HepG2 (cell line): ENCODE measurements at regions not wholly inside any gene's neighbourhood (a gene's known extent, or its start where the extent isn't known, plus 50 kb on each side); places are given as distances from the start of the nearest gene placed in this dataset.

Experiments
- ARNTL ChIP-seq: sonication (generic); formaldehyde crosslinking; IDR thresholded peaks from 2 replicates; pipeline ENCODE4 v1.4.0; 2020; ENCODE audit warnings: mild to moderate bottlenecking, missing genetic modification reagents
- KLF9 ChIP-seq: IDR thresholded peaks from 2 replicates; pipeline ENCODE4 v1.6.1; 2016; ENCODE audit warnings: low read depth
- MEIS2 ChIP-seq: sonication (generic); formaldehyde crosslinking; IDR thresholded peaks from 2 replicates; pipeline ENCODE4 v1.9.0; 2021; ENCODE audit warnings: mild to moderate bottlenecking, missing genetic modification reagents
- NBN ChIP-seq: fragments of 450-650 bp; conservative IDR thresholded peaks from 2 replicates; pipeline ENCODE4 v1.6.1; 2017
- SOX5 ChIP-seq: IDR thresholded peaks from 2 replicates; pipeline ENCODE4 v1.6.1; 2016; ENCODE audit warnings: borderline replicate concordance
- TCF7L2 ChIP-seq: IDR thresholded peaks from 2 replicates; pipeline ENCODE4 v1.6.1; 2011; ENCODE audit warnings: mild to moderate bottlenecking, low read depth, low read length, moderate library complexity
- TEAD3 ChIP-seq: optimal IDR thresholded peaks from 2 replicates; pipeline ENCODE3; 2016; ENCODE audit warnings: borderline replicate concordance
- TRAFD1 ChIP-seq: sonication (generic); formaldehyde crosslinking; IDR thresholded peaks from 2 replicates; pipeline ENCODE4 v1.5.1; 2020; ENCODE audit warnings: missing genetic modification reagents, mild to moderate bottlenecking, borderline replicate concordance
- USF2 ChIP-seq, 2 experiments: sonication (generic) in 1 of 2; formaldehyde crosslinking in 1 of 2; IDR thresholded peaks; 2 replicates each; pipeline versions ENCODE4 v1.5.1 to v1.6.1; 2011 to 2020; ENCODE audit warnings: borderline replicate concordance in 1 of 2, low read depth in 1 of 2, low read length in 1 of 2, mild to moderate bottlenecking in 1 of 2, missing genetic modification reagents in 1 of 2, moderate library complexity in 1 of 2
- YY1 ChIP-seq: IDR thresholded peaks from 2 replicates; pipeline ENCODE4 v1.6.1; 2011; ENCODE audit warnings: low read length, low read depth, moderate library complexity, mild to moderate bottlenecking; ENCODE audit not compliant: insufficient read depth, insufficient replicate concordance
- ZBTB1 ChIP-seq: sonication (generic); formaldehyde crosslinking; IDR thresholded peaks from 2 replicates; pipeline ENCODE4 v1.4.0; 2020; ENCODE audit warnings: missing genetic modification reagents, borderline replicate concordance
- ZFX ChIP-seq: sonication (generic); formaldehyde crosslinking; IDR thresholded peaks from 2 replicates; pipeline ENCODE4 v1.4.0; 2020; ENCODE audit warnings: mild to moderate bottlenecking, low read depth, missing genetic modification reagents, moderate library complexity
- ZNF12 ChIP-seq: sonication (generic); formaldehyde crosslinking; IDR thresholded peaks from 2 replicates; pipeline ENCODE4 v1.5.0; 2020; ENCODE audit warnings: missing genetic modification reagents
- ZNF24 ChIP-seq: fragments of 450-650 bp; IDR thresholded peaks from 2 replicates; pipeline ENCODE4 v1.6.1; 2017; ENCODE audit warnings: antibody characterized with exemption, mild to moderate bottlenecking
- ZNF367 ChIP-seq: sonication (generic); formaldehyde crosslinking; IDR thresholded peaks from 2 replicates; pipeline ENCODE4 v1.4.0; 2020; ENCODE audit warnings: missing genetic modification reagents, borderline replicate concordance
- ZNF563 ChIP-seq: sonication (generic); formaldehyde crosslinking; IDR thresholded peaks from 2 replicates; pipeline ENCODE4 v1.8.0; 2022; ENCODE audit warnings: mild to moderate bottlenecking, moderate library complexity, missing genetic modification reagents
- ZNF720 ChIP-seq: sonication (generic); formaldehyde crosslinking; IDR thresholded peaks from 2 replicates; pipeline ENCODE4 v1.4.0; 2020; ENCODE audit warnings: missing genetic modification reagents
- ZNF768 ChIP-seq: sonication (generic); formaldehyde crosslinking; IDR thresholded peaks from 2 replicates; pipeline ENCODE4 v1.4.0; 2020; ENCODE audit warnings: missing genetic modification reagents
- ZNF788 ChIP-seq: sonication (generic); formaldehyde crosslinking; IDR thresholded peaks from 2 replicates; pipeline ENCODE4 v1.5.0; 2020; ENCODE audit warnings: mild to moderate bottlenecking, missing genetic modification reagents, borderline replicate concordance
- ZNF83 ChIP-seq: sonication (generic); formaldehyde crosslinking; IDR thresholded peaks from 2 replicates; pipeline ENCODE4 v1.4.0; 2020; ENCODE audit warnings: missing genetic modification reagents, mild to moderate bottlenecking, borderline replicate concordance
- TF ChIP-seq, protein P1 (sequence below): sonication (generic); formaldehyde crosslinking; IDR thresholded peaks from 2 replicates; pipeline ENCODE4 v1.4.0; 2020; ENCODE audit warnings: missing genetic modification reagents, borderline replicate concordance
- TF ChIP-seq, protein P2 (sequence below): IDR thresholded peaks from 2 replicates; pipeline ENCODE4 v1.6.1; 2016; ENCODE audit warnings: missing compliant biosample characterization, missing genetic modification reagents, borderline replicate concordance

GRCh38 chr1:58874757-58875755, 91.2 kb upstream of the JUN start (continued):
- TF ChIP-seq, protein P1, sequence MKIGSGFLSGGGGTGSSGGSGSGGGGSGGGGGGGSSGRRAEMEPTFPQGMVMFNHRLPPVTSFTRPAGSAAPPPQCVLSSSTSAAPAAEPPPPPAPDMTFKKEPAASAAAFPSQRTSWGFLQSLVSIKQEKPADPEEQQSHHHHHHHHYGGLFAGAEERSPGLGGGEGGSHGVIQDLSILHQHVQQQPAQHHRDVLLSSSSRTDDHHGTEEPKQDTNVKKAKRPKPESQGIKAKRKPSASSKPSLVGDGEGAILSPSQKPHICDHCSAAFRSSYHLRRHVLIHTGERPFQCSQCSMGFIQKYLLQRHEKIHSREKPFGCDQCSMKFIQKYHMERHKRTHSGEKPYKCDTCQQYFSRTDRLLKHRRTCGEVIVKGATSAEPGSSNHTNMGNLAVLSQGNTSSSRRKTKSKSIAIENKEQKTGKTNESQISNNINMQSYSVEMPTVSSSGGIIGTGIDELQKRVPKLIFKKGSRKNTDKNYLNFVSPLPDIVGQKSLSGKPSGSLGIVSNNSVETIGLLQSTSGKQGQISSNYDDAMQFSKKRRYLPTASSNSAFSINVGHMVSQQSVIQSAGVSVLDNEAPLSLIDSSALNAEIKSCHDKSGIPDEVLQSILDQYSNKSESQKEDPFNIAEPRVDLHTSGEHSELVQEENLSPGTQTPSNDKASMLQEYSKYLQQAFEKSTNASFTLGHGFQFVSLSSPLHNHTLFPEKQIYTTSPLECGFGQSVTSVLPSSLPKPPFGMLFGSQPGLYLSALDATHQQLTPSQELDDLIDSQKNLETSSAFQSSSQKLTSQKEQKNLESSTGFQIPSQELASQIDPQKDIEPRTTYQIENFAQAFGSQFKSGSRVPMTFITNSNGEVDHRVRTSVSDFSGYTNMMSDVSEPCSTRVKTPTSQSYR (CRISPR knock-in tag), result peak; percentile 10; the same call in 1 of the 2 replicates
- TF ChIP-seq TEAD3 (peak; percentile 19), ZNF720 (CRISPR knock-in tag) (no peak), ZFX (CRISPR knock-in tag) (peak; percentile 50), NBN (no peak), SOX5 (CRISPR knock-in tag) (peak; percentile 12; the same call in 1 of the 2 replicates), MEIS2 (CRISPR knock-in tag) (no peak), KLF9 (CRISPR knock-in tag) (no peak), USF2 (IDR thresholded peaks at IDR 0.05; ENCODE audit: low read depth, low read length) (no peak), USF2 (CRISPR knock-in tag; IDR thresholded peaks at IDR 0.05; ENCODE audit: borderline replicate concordance) (no peak), ZBTB1 (CRISPR knock-in tag) (no peak), TRAFD1 (CRISPR knock-in tag) (no peak), ZNF12 (CRISPR knock-in tag) (peak; percentile 81), ZNF788 (CRISPR knock-in tag) (no peak), TCF7L2 (no peak), ZNF768 (CRISPR knock-in tag) (no peak), ZNF563 (CRISPR knock-in tag) (0 out of 2 replicates have a peak, but pooled peaks have one; percentile 45), ZNF367 (CRISPR knock-in tag) (no peak), ARNTL (CRISPR knock-in tag) (no peak), YY1 (no peak), ZNF83 (no peak), ZNF24 (no peak)
- TF ChIP-seq, protein P2, sequence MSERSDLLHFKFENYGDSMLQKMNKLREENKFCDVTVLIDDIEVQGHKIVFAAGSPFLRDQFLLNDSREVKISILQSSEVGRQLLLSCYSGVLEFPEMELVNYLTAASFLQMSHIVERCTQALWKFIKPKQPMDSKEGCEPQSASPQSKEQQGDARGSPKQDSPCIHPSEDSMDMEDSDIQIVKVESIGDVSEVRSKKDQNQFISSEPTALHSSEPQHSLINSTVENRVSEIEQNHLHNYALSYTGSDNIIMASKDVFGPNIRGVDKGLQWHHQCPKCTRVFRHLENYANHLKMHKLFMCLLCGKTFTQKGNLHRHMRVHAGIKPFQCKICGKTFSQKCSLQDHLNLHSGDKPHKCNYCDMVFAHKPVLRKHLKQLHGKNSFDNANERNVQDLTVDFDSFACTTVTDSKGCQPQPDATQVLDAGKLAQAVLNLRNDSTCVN (CRISPR knock-in tag), result no peak
